ENCODE measurements at regions not wholly inside any gene's neighbourhood (a gene's known extent, or its start where the extent isn't known, plus 50 kb on each side); places are given as distances from the start of the nearest gene placed in this dataset.

GRCh38 chr11:113595810-113596594 lies 110.1 kb downstream of the TMPRSS5 start (continued):
- TF ChIP-seq, protein P1, sequence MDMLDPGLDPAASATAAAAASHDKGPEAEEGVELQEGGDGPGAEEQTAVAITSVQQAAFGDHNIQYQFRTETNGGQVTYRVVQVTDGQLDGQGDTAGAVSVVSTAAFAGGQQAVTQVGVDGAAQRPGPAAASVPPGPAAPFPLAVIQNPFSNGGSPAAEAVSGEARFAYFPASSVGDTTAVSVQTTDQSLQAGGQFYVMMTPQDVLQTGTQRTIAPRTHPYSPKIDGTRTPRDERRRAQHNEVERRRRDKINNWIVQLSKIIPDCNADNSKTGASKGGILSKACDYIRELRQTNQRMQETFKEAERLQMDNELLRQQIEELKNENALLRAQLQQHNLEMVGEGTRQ (IDR thresholded peaks at IDR 0.05; ENCODE audit: low read length): no peak
- TF ChIP-seq RFX5 (IDR thresholded peaks at IDR 0.05; ENCODE audit: borderline replicate concordance, low read depth, low read length) (no peak), TEAD4 (IDR thresholded peaks at IDR 0.05; ENCODE audit: low read depth, low read length) (no peak), POLR2AphosphoS5 (IDR thresholded peaks at IDR 0.05; ENCODE audit: low read depth, low read length) (no peak), SP2 (IDR thresholded peaks at IDR 0.05; ENCODE audit: low read length) (no peak), RNF2 (IDR thresholded peaks at IDR 0.05; ENCODE audit: borderline replicate concordance, low read depth, low read length, missing control alignments, poor library complexity, severe bottlenecking) (no peak), TBP (IDR thresholded peaks at IDR 0.05; ENCODE audit: low read depth, low read length) (no peak), BCL11A (IDR thresholded peaks at IDR 0.05; ENCODE audit: low read depth in 2 of 2, low read length in 2 of 2) (no peak)

Data from H1 (cell line).